Large intestine (tissue), 3 donors: ENCODE measurements at regions not wholly inside any gene's neighbourhood (a gene's known extent, or its start where the extent isn't known, plus 50 kb on each side); places are given as distances from the start of the nearest gene placed in this dataset.
"Not testable (repeated sequence)": the region's sequence is repeated elsewhere in the genome, so short reads cannot be mapped to it uniquely, and the experiment has no call there.

Source experiments
- DNase-seq, 2 donors: peaks; one replicate each; pipeline versions ENCODE4 v3.0.0 to v3.0.0-alpha.2; 2013
- H3K27ac ChIP-seq: one replicate; pipeline ENCODE4 v1.5.1; 2013; ENCODE audit warnings: low read length
- H3K27me3 ChIP-seq: 2 replicates; pipeline ENCODE4 v1.6.1; 2013; ENCODE audit warnings: low read length; ENCODE audit not compliant: control insufficient read depth, insufficient read depth
- H3K36me3 ChIP-seq: 2 replicates; pipeline ENCODE4 v1.6.1; 2013; ENCODE audit warnings: low read length; ENCODE audit not compliant: control insufficient read depth, insufficient read depth
- H3K4me1 ChIP-seq: one replicate; pipeline ENCODE4 v1.6.1; 2013; ENCODE audit warnings: low read length; ENCODE audit not compliant: control insufficient read depth, insufficient read depth
- H3K4me3 ChIP-seq: one replicate; pipeline ENCODE4 v1.5.1; 2013; ENCODE audit warnings: low read length
- H3K9me3 ChIP-seq: one replicate; pipeline ENCODE4 v1.6.1; 2013; ENCODE audit warnings: mild to moderate bottlenecking, low read depth, low read length, moderate library complexity; ENCODE audit not compliant: control insufficient read depth
- WGBS: methylation state at CpG from one replicate; pipeline ENCODE4 v1.1.5; 2013; ENCODE audit warnings: low lambda C conversion rate; ENCODE audit not compliant: insufficient coverage; 5-methylcytosine and 5-hydroxymethylcytosine counted together

GRCh38 chr14:71165121-71166031, 258.1 kb downstream of the PCNX1 start:
- Histone ChIP-seq H3K36me3 (no peaks in the 10 kb centered on the region), H3K4me3 (no peak overlapping the region), H3K27me3 (peaks cover 9% of the 10 kb centered on the region), H3K9me3 (no peaks in the 10 kb centered on the region), H3K27ac (peak overlapping the region; percentile 17), H3K4me1 (peaks cover 35% of the 10 kb centered on the region)
- WGBS: no CpG with 5 or more reads among the region's 15 CpGs
- DNase-seq: peak; percentile 71 to 79

- Histone ChIP-seq H3K27me3 (peaks cover 9% of the 10 kb centered on the region), H3K36me3 (no peaks in the 10 kb centered on the region), H3K4me3 (no peak overlapping the region), H3K27ac (no peak overlapping the region), H3K9me3 (no peaks in the 10 kb centered on the region), H3K4me1 (peaks cover 35% of the 10 kb centered on the region)
- peak; percentile 44 to 75 for DNase-seq
- WGBS: 0% methylated on average over 1 of the region's 3 CpGs
Observed at GRCh38 chr14:71166180-71166837, 259.1 kb downstream of the PCNX1 start.

GRCh38 chr14:71167325-71167950, 260.2 kb downstream of the PCNX1 start:
- not testable (repeated sequence) for DNase-seq, H3K9me3 ChIP-seq, H3K27me3 ChIP-seq, H3K27ac ChIP-seq, H3K4me3 ChIP-seq, H3K36me3 ChIP-seq
- H3K4me1 ChIP-seq: peaks cover 35% of the 10 kb centered on the region
- no CpG with 5 or more reads among the region's 48 CpGs for WGBS

GRCh38 chr14:71168161-71168560, 260.9 kb downstream of the PCNX1 start:
- H3K4me1 ChIP-seq: peaks cover 29% of the 10 kb centered on the region
- not testable (repeated sequence) for H3K4me3 ChIP-seq, DNase-seq, H3K27me3 ChIP-seq, H3K27ac ChIP-seq, H3K36me3 ChIP-seq, H3K9me3 ChIP-seq
- no CpG with 5 or more reads among the region's 14 CpGs for WGBS

GRCh38 chr14:71168564-71169427, 261.5 kb downstream of the PCNX1 start:
- H3K36me3 ChIP-seq: no peaks in the 10 kb centered on the region
- peaks cover 23% of the 10 kb centered on the region for H3K4me1 ChIP-seq
- 100% methylated on average over 3 of the region's 17 CpGs for WGBS
- H3K27ac ChIP-seq: no peak overlapping the region
- no peak for DNase-seq
- H3K4me3 ChIP-seq: no peak overlapping the region
- peaks cover 9% of the 10 kb centered on the region for H3K27me3 ChIP-seq
- H3K9me3 ChIP-seq: no peaks in the 10 kb centered on the region

- Histone ChIP-seq H3K4me3 (no peak overlapping the region), H3K27me3 (peaks cover 9% of the 10 kb centered on the region), H3K4me1 (peaks cover 16% of the 10 kb centered on the region), H3K27ac (no peak overlapping the region), H3K9me3 (no peaks in the 10 kb centered on the region), H3K36me3 (no peaks in the 10 kb centered on the region)
- no CpG with 5 or more reads among the region's 5 CpGs for WGBS
- no peak for DNase-seq
Observed at GRCh38 chr14:71169861-71170260, 262.6 kb downstream of the PCNX1 start.

- Histone ChIP-seq H3K27me3 (no peaks in the 10 kb centered on the region), H3K4me3 (no peak overlapping the region), H3K9me3 (no peaks in the 10 kb centered on the region), H3K4me1 (no peaks in the 10 kb centered on the region), H3K27ac (no peak overlapping the region), H3K36me3 (no peaks in the 10 kb centered on the region)
- peak in 1 of 2 donors; percentile 35 for DNase-seq
- WGBS: no CpG with 5 or more reads among the region's 3 CpGs
Observed at GRCh38 chr14:71175491-71175890, 268.2 kb downstream of the PCNX1 start.

- no peaks in the 10 kb centered on the region for H3K27me3 ChIP-seq
- H3K4me3 ChIP-seq: no peak overlapping the region
- WGBS: 80% methylated on average over 1 of the region's 5 CpGs
- H3K27ac ChIP-seq: no peak overlapping the region
- no peaks in the 10 kb centered on the region for H3K36me3 ChIP-seq
- H3K4me1 ChIP-seq: no peaks in the 10 kb centered on the region
- H3K9me3 ChIP-seq: no peaks in the 10 kb centered on the region
- DNase-seq: no peak
Observed at GRCh38 chr14:71179066-71179465, 271.8 kb downstream of the PCNX1 start.

- H3K27ac ChIP-seq: no peak overlapping the region
- no peaks in the 10 kb centered on the region for H3K27me3 ChIP-seq
- no peak for DNase-seq
- no peaks in the 10 kb centered on the region for H3K36me3 ChIP-seq
- WGBS: no CpG with 5 or more reads among the region's 5 CpGs
- no peaks in the 10 kb centered on the region for H3K9me3 ChIP-seq
- H3K4me1 ChIP-seq: no peaks in the 10 kb centered on the region
- no peak overlapping the region for H3K4me3 ChIP-seq
Observed at GRCh38 chr14:71180397-71180796, 273.1 kb downstream of the PCNX1 start.
